Liver (tissue), 8 donors: ENCODE measurements at regions not wholly inside any gene's neighbourhood (a gene's known extent, or its start where the extent isn't known, plus 50 kb on each side); places are given as distances from the start of the nearest gene placed in this dataset.

Source experiments
- DNase-seq: peaks from one replicate; pipeline ENCODE4 v3.0.0-alpha.2; 2017; ENCODE audit warnings: low spot score
- H3K27ac ChIP-seq, 2 donors: one replicate each; pipeline ENCODE4 v1.7.0; 2013; ENCODE audit warnings: inconsistent platforms in 2 of 2, low read length in 2 of 2, control low read depth in 1 of 2, low read depth in 1 of 2, mild to moderate bottlenecking in 1 of 2
- H3K27me3 ChIP-seq, 4 donors: one replicate each; pipeline versions ENCODE4 v1.6.1 to v1.7.0; 2013; ENCODE audit warnings: low read length in 3 of 4, inconsistent platforms in 1 of 4, mild to moderate bottlenecking in 1 of 4, moderate library complexity in 1 of 4; ENCODE audit not compliant: control insufficient read depth in 4 of 4, insufficient read depth in 4 of 4
- H3K36me3 ChIP-seq, 4 donors: one replicate each; pipeline versions ENCODE4 v1.6.1 to v1.7.0; 2013; ENCODE audit warnings: low read length in 3 of 4, mild to moderate bottlenecking in 3 of 4, low read depth in 1 of 4, moderate library complexity in 1 of 4; ENCODE audit not compliant: control insufficient read depth in 4 of 4, insufficient read depth in 3 of 4
- H3K4me1 ChIP-seq, 4 donors: one replicate each; pipeline versions ENCODE4 v1.6.1 to v1.7.0; 2013; ENCODE audit warnings: low read length in 3 of 4, mild to moderate bottlenecking in 3 of 4, moderate library complexity in 1 of 4; ENCODE audit not compliant: control insufficient read depth in 4 of 4, insufficient read depth in 4 of 4
- H3K4me3 ChIP-seq, 3 donors: one replicate each; pipeline versions ENCODE4 v1.6.1 to v1.7.0; 2013; ENCODE audit warnings: low read length in 3 of 3, control low read depth in 1 of 3, low read depth in 1 of 3, mild to moderate bottlenecking in 1 of 3
- H3K9ac ChIP-seq, 2 donors: one replicate each; pipeline ENCODE4 v1.7.0; 2013; ENCODE audit warnings: low read length in 2 of 2, mild to moderate bottlenecking in 2 of 2, moderate library complexity in 2 of 2, control low read depth in 1 of 2, low read depth in 1 of 2
- H3K9me3 ChIP-seq, 4 donors: one replicate each; pipeline versions ENCODE4 v1.6.1 to v1.7.0; 2013; ENCODE audit warnings: low read length in 3 of 4; ENCODE audit not compliant: control insufficient read depth in 4 of 4
- EGR1 ChIP-seq, 2 donors: IDR thresholded peaks; 2 replicates each; pipeline ENCODE4 v1.6.1; 2016 to 2018; ENCODE audit warnings: antibody characterized with exemption in 2 of 2, low read depth in 2 of 2
- FOXA2 ChIP-seq: IDR thresholded peaks from 2 replicates; pipeline ENCODE4 v1.6.1; 2016; ENCODE audit warnings: antibody characterized with exemption
- HNF4A ChIP-seq, 2 donors: conservative IDR thresholded peaks; 2 replicates each; pipeline ENCODE4 v1.6.1; 2016; ENCODE audit warnings: antibody characterized with exemption in 2 of 2, mild to moderate bottlenecking in 2 of 2
- HNF4G ChIP-seq: IDR thresholded peaks from 2 replicates; pipeline ENCODE4 v1.6.1; 2016; ENCODE audit warnings: antibody characterized with exemption
- NR2F2 ChIP-seq: IDR thresholded peaks from 2 replicates; pipeline ENCODE4 v1.6.1; 2016; ENCODE audit warnings: antibody characterized with exemption
- RXRA ChIP-seq, 2 donors: IDR thresholded peaks; 2 replicates each; pipeline ENCODE4 v1.6.1; 2017 to 2018; ENCODE audit warnings: antibody characterized with exemption in 2 of 2, mild to moderate bottlenecking in 1 of 2
- SP1 ChIP-seq: IDR thresholded peaks from 2 replicates; pipeline ENCODE4 v1.6.1; 2018; ENCODE audit warnings: antibody characterized with exemption, mild to moderate bottlenecking
- YY1 ChIP-seq: IDR thresholded peaks from 2 replicates; pipeline ENCODE4 v1.6.1; 2016; ENCODE audit warnings: antibody characterized with exemption, mild to moderate bottlenecking
- WGBS: extraction: QIAGEN DNeasy Blood & Tissue Kit; methylation state at CpG from one replicate; pipeline ENCODE4 v1.1.7; 2013; 5-methylcytosine and 5-hydroxymethylcytosine counted together
- TF ChIP-seq, protein P1 (sequence below): IDR thresholded peaks from 2 replicates; pipeline ENCODE4 v1.6.1; 2016; ENCODE audit warnings: antibody characterized with exemption
- TF ChIP-seq, protein P2 (sequence below): IDR thresholded peaks from 2 replicates; pipeline ENCODE4 v1.6.1; 2016; ENCODE audit warnings: antibody characterized with exemption
- TF ChIP-seq, protein P3 (sequence below): IDR thresholded peaks from 2 replicates; pipeline ENCODE4 v1.6.1; 2016; ENCODE audit warnings: antibody characterized with exemption, mild to moderate bottlenecking
- TF ChIP-seq, protein P4 (sequence below): fragments of 150-350 bp; IDR thresholded peaks from 2 replicates; pipeline ENCODE4 v1.5.1; 2017; ENCODE audit warnings: improper control_type of control experiment, low read depth, low read length; ENCODE audit not compliant: missing input control
- donor health status: healthy.
- donor health status: healthy.
- donor health status: healthy.
- donor health status: healthy.
- donor health status: healthy.

DNA sequence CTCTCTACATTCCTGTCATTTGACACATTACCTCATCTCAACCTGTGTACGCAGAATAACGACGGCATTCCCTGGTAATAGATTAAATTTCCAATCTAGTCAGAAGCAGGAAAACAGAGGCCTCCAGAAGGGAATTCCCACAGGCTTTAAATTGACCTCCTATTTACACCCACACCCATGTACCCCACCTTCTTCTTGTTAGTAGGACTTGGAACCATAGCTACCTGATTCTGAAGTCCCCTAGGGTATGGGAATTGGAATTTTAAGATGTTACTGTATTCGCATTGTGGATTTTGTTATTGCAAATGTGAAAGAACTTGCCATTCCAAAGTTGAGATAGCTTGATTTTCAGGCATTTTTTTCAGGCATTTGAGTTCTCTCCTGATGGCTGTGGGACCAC is 377.5 kb upstream of the DYNLRB2 start:
- no peak overlapping the region for H3K4me3 ChIP-seq
- H3K36me3 ChIP-seq: no peaks in the 10 kb centered on the region
- H3K9me3 ChIP-seq: peaks cover 0 to 3% (median 0%) of the 10 kb centered on the region in 4 donors
- 82% methylated on average over 4 of the region's 4 CpGs for WGBS
- no peaks in the 10 kb centered on the region for H3K4me1 ChIP-seq
- H3K9ac ChIP-seq: no peak overlapping the region
- H3K27me3 ChIP-seq: no peaks in the 10 kb centered on the region
- no peak for DNase-seq
- no peak for TF ChIP-seq RXRA (IDR thresholded peaks at IDR 0.05)
- H3K27ac ChIP-seq: no peak overlapping the region

DNA sequence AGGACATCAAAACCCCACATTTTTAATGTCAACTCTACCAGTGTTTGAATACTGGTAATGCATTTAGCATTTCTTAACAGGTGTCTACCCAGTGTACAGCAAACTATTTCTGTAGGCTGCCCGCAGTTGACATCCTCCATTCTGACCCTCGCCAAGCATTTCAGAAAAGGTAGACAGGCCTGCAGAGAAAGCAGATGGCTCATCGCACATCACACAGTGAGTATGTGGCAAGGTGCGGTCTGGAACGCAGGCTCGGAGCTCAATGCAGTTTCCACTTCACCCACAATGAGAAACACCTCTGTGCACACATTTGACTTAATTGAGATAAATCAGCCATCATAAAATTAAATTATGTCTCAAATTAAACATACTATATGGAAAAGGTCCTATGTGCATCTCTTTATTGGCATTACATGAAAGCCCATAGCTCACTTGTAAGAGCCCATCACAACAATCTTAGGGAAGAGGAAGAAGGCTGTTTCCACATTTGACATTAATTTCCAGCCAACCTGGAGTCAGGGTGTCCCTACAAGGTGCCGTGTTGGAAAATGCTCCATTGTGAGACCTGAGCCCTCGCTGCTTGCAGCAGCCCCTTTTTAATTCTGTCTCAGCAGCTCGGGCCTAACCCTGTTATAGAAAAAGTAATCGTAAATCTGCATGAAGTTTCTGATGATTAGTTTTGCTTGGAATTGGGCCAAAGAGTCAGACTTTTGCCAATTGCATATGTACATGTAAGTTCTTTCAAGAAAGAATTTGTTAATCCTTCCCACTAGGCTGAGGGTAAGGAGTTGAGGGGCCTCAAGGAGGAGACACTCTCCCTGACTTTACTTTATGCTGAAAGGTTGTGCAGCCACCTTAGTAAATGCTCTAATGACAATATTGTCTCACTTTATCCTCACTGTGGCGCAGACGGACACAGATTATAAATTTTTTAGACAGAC is 378.7 kb upstream of the DYNLRB2 start:
- H3K4me1 ChIP-seq: no peaks in the 10 kb centered on the region
- DNase-seq: no peak
- no peak overlapping the region for H3K9ac ChIP-seq
- TF ChIP-seq, protein P1, sequence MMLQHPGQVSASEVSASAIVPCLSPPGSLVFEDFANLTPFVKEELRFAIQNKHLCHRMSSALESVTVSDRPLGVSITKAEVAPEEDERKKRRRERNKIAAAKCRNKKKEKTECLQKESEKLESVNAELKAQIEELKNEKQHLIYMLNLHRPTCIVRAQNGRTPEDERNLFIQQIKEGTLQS: no peak
- TF ChIP-seq NR2F2 (no peak), HNF4A (conservative IDR thresholded peaks at IDR 0.05) (no peak), FOXA2 (no peak), HNF4G (no peak), YY1 (no peak), SP1 (no peak), RXRA (IDR thresholded peaks at IDR 0.05) (no peak), EGR1 (IDR thresholded peaks at IDR 0.05; ENCODE audit: low read depth in 2 of 2) (no peak)
- TF ChIP-seq, protein P2, sequence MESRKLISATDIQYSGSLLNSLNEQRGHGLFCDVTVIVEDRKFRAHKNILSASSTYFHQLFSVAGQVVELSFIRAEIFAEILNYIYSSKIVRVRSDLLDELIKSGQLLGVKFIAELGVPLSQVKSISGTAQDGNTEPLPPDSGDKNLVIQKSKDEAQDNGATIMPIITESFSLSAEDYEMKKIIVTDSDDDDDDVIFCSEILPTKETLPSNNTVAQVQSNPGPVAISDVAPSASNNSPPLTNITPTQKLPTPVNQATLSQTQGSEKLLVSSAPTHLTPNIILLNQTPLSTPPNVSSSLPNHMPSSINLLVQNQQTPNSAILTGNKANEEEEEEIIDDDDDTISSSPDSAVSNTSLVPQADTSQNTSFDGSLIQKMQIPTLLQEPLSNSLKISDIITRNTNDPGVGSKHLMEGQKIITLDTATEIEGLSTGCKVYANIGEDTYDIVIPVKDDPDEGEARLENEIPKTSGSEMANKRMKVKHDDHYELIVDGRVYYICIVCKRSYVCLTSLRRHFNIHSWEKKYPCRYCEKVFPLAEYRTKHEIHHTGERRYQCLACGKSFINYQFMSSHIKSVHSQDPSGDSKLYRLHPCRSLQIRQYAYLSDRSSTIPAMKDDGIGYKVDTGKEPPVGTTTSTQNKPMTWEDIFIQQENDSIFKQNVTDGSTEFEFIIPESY: no peak
- TF ChIP-seq, protein P3, sequence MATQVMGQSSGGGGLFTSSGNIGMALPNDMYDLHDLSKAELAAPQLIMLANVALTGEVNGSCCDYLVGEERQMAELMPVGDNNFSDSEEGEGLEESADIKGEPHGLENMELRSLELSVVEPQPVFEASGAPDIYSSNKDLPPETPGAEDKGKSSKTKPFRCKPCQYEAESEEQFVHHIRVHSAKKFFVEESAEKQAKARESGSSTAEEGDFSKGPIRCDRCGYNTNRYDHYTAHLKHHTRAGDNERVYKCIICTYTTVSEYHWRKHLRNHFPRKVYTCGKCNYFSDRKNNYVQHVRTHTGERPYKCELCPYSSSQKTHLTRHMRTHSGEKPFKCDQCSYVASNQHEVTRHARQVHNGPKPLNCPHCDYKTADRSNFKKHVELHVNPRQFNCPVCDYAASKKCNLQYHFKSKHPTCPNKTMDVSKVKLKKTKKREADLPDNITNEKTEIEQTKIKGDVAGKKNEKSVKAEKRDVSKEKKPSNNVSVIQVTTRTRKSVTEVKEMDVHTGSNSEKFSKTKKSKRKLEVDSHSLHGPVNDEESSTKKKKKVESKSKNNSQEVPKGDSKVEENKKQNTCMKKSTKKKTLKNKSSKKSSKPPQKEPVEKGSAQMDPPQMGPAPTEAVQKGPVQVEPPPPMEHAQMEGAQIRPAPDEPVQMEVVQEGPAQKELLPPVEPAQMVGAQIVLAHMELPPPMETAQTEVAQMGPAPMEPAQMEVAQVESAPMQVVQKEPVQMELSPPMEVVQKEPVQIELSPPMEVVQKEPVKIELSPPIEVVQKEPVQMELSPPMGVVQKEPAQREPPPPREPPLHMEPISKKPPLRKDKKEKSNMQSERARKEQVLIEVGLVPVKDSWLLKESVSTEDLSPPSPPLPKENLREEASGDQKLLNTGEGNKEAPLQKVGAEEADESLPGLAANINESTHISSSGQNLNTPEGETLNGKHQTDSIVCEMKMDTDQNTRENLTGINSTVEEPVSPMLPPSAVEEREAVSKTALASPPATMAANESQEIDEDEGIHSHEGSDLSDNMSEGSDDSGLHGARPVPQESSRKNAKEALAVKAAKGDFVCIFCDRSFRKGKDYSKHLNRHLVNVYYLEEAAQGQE: no peak
- TF ChIP-seq, protein P4, sequence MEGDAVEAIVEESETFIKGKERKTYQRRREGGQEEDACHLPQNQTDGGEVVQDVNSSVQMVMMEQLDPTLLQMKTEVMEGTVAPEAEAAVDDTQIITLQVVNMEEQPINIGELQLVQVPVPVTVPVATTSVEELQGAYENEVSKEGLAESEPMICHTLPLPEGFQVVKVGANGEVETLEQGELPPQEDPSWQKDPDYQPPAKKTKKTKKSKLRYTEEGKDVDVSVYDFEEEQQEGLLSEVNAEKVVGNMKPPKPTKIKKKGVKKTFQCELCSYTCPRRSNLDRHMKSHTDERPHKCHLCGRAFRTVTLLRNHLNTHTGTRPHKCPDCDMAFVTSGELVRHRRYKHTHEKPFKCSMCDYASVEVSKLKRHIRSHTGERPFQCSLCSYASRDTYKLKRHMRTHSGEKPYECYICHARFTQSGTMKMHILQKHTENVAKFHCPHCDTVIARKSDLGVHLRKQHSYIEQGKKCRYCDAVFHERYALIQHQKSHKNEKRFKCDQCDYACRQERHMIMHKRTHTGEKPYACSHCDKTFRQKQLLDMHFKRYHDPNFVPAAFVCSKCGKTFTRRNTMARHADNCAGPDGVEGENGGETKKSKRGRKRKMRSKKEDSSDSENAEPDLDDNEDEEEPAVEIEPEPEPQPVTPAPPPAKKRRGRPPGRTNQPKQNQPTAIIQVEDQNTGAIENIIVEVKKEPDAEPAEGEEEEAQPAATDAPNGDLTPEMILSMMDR: no peak
- H3K36me3 ChIP-seq: no peaks in the 10 kb centered on the region
- no peak overlapping the region for H3K27ac ChIP-seq
- no peaks in the 10 kb centered on the region for H3K9me3 ChIP-seq
- 92% methylated on average over 12 of the region's 12 CpGs for WGBS
- H3K4me3 ChIP-seq: no peak overlapping the region
- no peaks in the 10 kb centered on the region for H3K27me3 ChIP-seq
